Motor neuron (in vitro differentiated cells): ENCODE measurements at regions not wholly inside any gene's neighbourhood (a gene's known extent, or its start where the extent isn't known, plus 50 kb on each side); places are given as distances from the start of the nearest gene placed in this dataset.
"Not testable (repeated sequence)": the region's sequence is repeated elsewhere in the genome, so short reads cannot be mapped to it uniquely, and the experiment has no call there.

Experiments
- ATAC-seq, 8 experiments: fragments of 200-7000 bp; cut with Tn5 transposase; replicated peaks in 6 of 8; 2 replicates each; pipeline ENCODE4 v1.8.0; 2021; ENCODE audit warnings: mild to moderate bottlenecking in 8 of 8, moderate library complexity in 8 of 8
- H3K27ac ChIP-seq, 2 donors: fragments of 250-450 bp; sonication (Bioruptor Pico); 2 replicates each; pipeline ENCODE4 v1.9.0; 2021; ENCODE audit warnings: antibody characterized with exemption in 2 of 2, mild to moderate bottlenecking in 2 of 2, moderate library complexity in 1 of 2
- H3K4me1 ChIP-seq, 2 donors: fragments of 250-450 bp; sonication (Bioruptor Pico); replicated peaks in 1 of 2; 2 replicates each; pipeline ENCODE4 v1.6.1; 2021; ENCODE audit warnings: antibody characterized with exemption in 2 of 2, mild to moderate bottlenecking in 2 of 2, moderate library complexity in 1 of 2
- H3K4me3 ChIP-seq, 5 donors: fragments of 250-450 bp; sonication (Bioruptor Pico); 2 replicates each; pipeline ENCODE4 v1.9.0; 2021; ENCODE audit warnings: antibody characterized with exemption in 5 of 5, mild to moderate bottlenecking in 5 of 5, moderate library complexity in 4 of 5
- WGBS, 10 experiments: fragments of 450-650 bp; shearing (Covaris generic); methylation state at CpG; one replicate each; pipeline ENCODE4 v1.0.0; 2022; 5-methylcytosine and 5-hydroxymethylcytosine counted together
- in situ Hi-C, 9 experiments: fragments of 400-800 bp; cut with MboI; loops; one replicate each; pipeline ENCODE4 v1.15.0; 2021; ENCODE audit warnings: low sequenced_read_pairs in 9 of 9, low pct_unique_long_range_greater_than_20kb in 2 of 9; ENCODE audit not compliant: unreplicated experiment in 9 of 9

DNA sequence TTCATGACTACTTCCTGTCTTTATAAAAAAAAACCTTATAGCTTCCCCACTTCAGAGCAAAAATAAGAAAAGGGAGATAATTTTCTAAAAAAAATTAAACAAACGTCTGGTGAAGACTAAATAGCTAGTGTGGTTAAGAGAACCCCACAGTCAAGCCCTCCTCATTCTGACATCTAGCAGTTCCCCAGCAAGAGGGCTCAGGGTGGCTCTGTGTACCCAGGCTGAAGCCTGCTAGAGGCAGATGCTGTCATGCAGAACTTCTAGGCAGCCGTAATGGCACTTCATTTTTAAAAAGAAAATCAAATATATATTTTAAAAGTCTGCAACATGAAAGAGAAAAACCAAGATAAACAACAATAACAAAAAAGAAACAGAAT is 223.1 kb upstream of the KLF14 start:
- ATAC-seq: no peak
- in situ Hi-C loops: no loop called here
- H3K27ac ChIP-seq: no peak overlapping the region
- no peaks in the 10 kb centered on the region for H3K4me1 ChIP-seq
- H3K4me3 ChIP-seq: no peak overlapping the region
- WGBS, 10 experiments: 6 to 100% (median 70%) methylated on average over 1 to 2 of the region's 2 CpGs

DNA sequence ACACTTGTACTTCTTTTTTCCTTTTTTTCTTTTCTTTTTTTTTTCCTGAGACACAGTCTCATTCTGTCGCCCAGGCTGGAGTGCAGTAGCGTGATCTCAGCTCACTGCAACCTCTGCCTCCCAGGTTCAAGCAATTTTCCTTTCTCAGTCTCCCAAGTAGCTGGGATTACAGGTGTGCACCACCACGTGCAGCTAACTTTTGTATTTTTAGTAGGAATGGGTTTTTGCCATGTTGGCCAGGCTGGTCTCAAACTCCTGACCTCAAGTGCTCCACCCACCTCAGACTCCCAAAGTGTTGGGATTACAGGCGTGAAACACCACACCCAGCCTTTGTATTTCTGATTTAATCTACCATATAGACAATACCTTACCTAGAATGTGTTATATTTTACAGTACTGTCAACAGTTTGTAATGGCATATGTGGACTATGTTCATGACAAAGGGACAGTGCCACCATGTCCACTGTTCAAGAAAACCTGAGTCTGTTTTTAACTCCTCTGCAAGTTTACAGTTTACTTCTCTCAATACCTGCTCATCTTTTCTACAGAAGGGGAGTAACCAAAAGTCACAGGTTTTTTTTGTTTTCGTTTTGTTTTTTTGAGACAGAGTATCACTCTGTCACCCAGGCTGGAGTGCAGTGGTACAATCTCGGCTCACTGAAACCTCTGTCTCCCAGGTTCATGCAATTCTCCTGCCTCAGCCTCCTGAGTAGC is 223.9 kb upstream of the KLF14 start:
- WGBS, 10 experiments: 60 to 100% (median 89%) methylated on average over 1 to 5 of the region's 6 CpGs; no CpG with 5 or more reads in 1 of the 10 experiments
- ATAC-seq, in situ Hi-C loops, H3K4me3 ChIP-seq, H3K4me1 ChIP-seq, H3K27ac ChIP-seq: not testable (repeated sequence)

DNA sequence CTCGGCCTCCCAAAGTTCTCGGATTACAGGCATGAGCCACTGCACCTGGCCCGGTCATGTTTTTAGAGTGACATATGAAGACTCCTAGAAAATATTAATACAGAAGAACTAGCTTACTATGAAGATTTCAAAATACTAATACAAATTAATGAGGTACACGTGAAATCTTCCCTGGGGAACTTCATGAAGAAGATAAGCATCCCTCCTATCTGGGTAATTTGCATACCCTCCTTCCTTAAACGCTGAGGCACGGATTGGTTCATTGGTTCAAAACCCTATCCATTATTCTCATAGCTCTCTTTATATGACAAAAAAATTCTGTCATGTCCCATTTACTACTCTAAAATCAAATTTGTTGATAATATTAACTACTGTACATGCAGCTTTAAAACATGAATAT is 224.8 kb upstream of the KLF14 start:
- in situ Hi-C loops: no loop called here
- H3K27ac ChIP-seq: no peak overlapping the region
- no peak for ATAC-seq
- 68 to 100% (median 83%) methylated on average over 1 to 6 of the region's 6 CpGs; no CpG with 5 or more reads in 1 of the 10 experiments for WGBS, 10 experiments
- no peak overlapping the region for H3K4me3 ChIP-seq
- no peaks in the 10 kb centered on the region for H3K4me1 ChIP-seq

DNA sequence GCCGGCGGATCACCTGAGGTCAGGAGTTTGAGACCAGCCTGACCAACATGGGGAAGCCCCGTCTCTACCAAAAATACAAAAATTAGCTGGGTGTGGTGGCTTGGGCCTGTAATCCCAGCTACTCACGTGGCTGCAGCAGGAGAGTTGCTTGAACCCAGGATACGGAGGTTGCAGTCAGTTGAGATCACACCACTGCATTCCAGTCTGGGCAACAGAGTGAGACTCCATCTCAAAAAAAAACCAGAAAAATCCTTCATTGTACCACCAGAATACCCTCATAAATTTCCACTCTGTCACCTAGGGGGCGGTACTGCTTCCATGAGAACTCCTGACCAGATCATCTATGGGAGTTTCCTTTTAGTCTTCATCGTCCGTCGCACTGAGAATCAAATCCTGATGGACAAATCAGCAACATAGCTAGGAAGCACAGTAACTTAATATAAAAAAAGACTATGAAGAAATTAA is 225.8 kb upstream of the KLF14 start:
- in situ Hi-C loops: no loop called here
- 59 to 100% (median 91%) methylated on average over 2 to 8 of the region's 9 CpGs; no CpG with 5 or more reads in 4 of the 10 experiments for WGBS, 10 experiments

DNA sequence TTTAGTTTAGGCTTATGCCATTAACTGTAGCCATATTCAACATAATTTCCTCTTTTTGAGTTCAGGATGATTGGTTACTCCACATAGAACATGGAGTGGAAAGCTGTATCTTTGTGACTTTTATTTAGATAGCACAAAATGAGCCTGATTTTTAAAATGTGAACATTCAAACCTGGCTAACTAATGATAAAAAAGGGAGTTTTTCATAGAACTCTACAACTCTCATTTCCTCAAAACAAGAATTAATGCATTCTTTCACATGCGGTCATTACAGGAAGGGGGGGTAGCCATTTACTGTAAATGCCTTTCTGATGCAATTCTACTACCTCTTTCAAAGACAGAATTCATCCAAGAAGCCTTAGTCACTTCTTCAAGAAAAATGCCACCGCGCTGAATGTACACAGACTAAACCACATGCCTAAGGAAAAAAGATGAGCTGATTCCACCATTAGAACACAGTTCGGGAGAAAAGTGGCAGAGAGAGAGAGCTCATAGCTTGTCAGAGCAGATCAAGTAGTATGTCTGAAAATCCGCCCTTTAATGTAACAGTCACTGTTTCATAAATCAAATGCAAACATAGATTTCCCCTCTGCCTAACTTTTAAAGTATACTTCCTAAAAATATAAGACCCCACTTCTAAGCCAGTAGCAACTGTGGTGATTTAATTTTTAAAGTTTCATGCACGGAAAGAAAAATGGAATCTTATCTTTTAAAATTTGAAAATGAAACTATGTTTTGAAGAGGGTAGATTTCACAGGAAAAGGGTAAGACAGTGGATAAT is 226.4 kb upstream of the KLF14 start:
- no peak overlapping the region for H3K27ac ChIP-seq
- peak in 6 of 8 experiments; percentile 54 to 74 (median 66) for ATAC-seq
- in situ Hi-C loops: no loop called here
- no peaks in the 10 kb centered on the region for H3K4me1 ChIP-seq
- whole genome bisulfite sequencing, 10 experiments: 4 to 100% (median 87%) methylated on average over 3 to 6 of the region's 6 CpGs
- H3K4me3 ChIP-seq: no peak overlapping the region

More for the DNA sequence above, 225.8 kb upstream of the KLF14 start:
- Histone ChIP-seq H3K4me3 (no peak overlapping the region), H3K27ac (no peak overlapping the region), H3K4me1 (no peaks in the 10 kb centered on the region)
- ATAC-seq: peak in 3 of 8 experiments; percentile 35 to 58 (median 49)

DNA sequence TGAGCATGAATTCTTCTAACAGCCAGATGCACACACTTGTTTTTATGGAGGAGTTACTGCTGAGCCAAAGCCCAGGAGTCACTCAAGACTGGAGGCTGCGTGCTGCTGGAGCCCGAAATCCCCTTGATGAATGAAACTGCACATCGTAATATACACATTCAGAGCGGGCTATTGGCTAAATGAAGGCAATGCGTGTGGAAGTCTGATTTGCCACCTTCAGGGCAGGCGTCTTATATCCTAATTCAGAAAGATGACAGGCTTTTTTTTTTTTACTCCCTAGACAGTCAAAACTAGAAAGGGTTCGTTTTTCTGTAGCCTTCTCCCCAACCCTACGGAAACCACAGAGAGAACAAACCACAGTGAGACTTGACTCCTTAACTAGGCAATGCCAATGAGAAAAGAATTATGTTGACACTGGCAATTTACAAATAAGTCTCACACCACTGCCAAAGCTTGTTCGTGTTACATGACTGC is 227.2 kb upstream of the KLF14 start:
- H3K4me3 ChIP-seq: no peak overlapping the region
- H3K4me1 ChIP-seq: no peaks in the 10 kb centered on the region
- no peak overlapping the region for H3K27ac ChIP-seq
- peak in 3 of 8 experiments; percentile 12 to 31 (median 16) for ATAC-seq
- in situ Hi-C loops: no loop called here
- whole genome bisulfite sequencing, 10 experiments: 31 to 99% (median 89%) methylated on average over 2 to 9 of the region's 9 CpGs; no CpG with 5 or more reads in 1 of the 10 experiments

DNA sequence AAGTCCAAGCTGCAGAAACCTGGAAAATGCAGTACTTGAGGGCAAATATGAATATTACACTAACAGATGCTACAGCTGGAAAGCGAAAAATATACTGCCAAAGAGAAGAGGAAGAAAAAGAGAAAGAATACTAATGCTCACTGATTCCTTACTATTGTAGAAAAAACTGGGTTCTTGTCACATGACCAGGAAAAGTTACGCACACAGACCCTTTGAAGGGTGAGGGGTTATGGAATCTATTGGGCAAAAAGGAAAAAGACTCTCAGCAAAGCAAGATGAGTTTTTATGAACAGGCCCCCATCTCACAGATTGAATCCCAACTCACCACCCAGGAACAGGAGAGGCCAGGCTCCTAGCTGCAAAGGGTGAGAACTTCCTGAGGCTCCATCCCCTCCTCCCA is 228.1 kb upstream of the KLF14 start:
- H3K27ac ChIP-seq: no peak overlapping the region
- ATAC-seq: no peak
- no peaks in the 10 kb centered on the region for H3K4me1 ChIP-seq
- H3K4me3 ChIP-seq: no peak overlapping the region
- 60 to 100% (median 93%) methylated on average over 1 to 2 of the region's 2 CpGs; no CpG with 5 or more reads in 2 of the 10 experiments for WGBS, 10 experiments
- in situ Hi-C loops: no loop called here

DNA sequence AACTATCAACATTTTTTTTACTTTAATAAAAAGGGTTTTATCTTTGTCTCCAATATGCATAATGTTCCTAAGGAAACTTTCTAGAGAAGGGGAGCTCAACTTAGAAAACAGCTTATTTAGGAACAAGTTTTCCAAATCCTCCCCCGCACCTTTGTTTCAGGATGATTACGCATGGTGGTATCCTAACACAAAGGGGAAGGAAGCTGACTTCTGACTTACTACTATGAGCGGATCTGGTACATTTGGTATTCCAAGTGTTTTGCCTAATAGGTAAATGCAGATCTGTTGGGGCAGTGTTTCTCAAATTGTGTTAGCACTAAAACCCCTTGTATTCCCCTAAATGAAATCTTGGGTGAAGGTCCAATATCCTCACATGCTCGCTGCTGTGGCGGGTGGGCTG is 229.3 kb upstream of the KLF14 start:
- no peaks in the 10 kb centered on the region for H3K4me1 ChIP-seq
- no peak for ATAC-seq
- in situ Hi-C loops: no loop called here
- no peak overlapping the region for H3K4me3 ChIP-seq
- H3K27ac ChIP-seq: no peak overlapping the region
- 80 to 100% (median 98%) methylated on average over 1 to 5 of the region's 5 CpGs; no CpG with 5 or more reads in 1 of the 10 experiments for WGBS, 10 experiments

DNA sequence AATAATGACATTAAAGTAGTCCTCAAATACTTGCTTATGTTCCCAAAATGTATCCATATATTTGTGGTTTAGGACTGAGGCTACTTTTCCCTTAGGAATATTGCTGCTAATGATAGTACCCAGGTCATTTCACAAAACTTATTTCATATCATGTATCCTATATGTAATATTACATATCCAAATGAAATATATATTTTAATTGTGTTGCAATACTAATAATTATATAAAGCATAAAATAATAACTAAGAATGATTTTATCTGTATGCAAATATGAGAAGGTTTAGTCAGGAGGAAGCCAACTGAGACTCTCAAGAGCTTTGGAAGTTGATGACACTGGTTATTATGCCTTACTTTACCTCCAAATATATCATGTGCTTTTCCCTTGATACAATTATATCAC is 231.5 kb upstream of the KLF14 start:
- ATAC-seq: no peak
- Histone ChIP-seq H3K4me1 (no peaks in the 10 kb centered on the region), H3K4me3 (no peak overlapping the region), H3K27ac (no peak overlapping the region)
- in situ Hi-C loops: no loop called here

DNA sequence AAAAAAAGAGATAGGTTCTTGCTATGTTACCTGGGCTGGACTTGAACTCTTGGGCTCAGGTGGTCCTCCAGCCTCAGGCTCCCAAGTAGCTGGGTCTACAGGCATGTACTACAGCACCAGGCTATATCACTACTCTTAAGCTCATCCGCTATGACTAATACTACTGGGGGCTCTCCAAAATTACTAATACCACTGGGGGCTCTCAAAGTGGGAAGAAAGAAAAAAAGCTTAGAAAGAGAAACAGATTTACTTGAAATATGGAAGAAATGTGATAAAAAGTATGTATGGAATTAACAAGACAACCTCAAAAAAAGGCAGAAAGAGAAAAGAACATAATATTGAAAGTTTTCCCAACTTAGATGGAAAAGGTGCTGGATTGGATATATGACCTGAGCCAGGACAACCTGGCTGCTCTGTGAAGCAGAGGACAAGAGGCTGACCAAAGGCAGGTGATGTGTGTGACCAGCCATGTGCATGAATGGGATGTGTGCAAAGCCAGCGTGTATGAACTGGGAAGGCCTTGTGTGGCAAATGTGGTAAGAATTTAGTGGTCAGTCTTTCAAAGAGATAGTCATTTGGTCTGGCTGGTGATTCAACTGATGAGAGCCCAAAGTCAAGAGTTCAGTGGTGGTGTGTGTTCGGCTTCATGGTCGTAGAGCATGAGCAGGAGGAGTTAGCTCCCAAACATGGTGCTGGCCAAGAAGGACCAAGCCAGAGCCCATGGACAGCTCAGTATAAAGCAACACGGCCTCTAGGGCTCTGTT is 232.4 kb upstream of the KLF14 start:
- 86 to 100% (median 97%) methylated on average over 1 to 5 of the region's 5 CpGs for WGBS, 10 experiments
- Histone ChIP-seq H3K27ac (no peak overlapping the region), H3K4me1 (no peaks in the 10 kb centered on the region), H3K4me3 (no peak overlapping the region)
- in situ Hi-C loops: no loop called here
- no peak for ATAC-seq

DNA sequence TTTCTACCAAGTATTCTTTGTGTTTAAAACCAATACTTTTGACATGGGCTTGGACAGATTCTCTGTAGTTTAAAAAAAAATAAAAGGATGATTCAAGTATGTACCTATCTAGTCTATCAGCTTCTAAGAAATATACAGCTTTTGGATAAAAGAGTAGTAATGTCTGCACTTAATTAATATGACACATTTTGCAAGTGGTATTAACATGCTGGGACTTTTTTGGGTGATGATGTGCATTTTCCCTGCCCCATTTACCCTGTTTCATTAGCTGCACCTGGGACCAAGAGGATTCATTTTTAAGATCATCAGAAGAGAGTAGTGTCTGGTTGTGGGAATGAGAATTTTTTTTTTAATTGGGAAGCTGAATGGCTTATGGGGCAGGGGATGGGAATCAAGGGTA is 236.2 kb upstream of the KLF14 start:
- Histone ChIP-seq H3K4me1 (no peaks in the 10 kb centered on the region), H3K4me3 (no peak overlapping the region), H3K27ac (no peak overlapping the region)
- in situ Hi-C loops: no loop called here
- no peak for ATAC-seq

DNA sequence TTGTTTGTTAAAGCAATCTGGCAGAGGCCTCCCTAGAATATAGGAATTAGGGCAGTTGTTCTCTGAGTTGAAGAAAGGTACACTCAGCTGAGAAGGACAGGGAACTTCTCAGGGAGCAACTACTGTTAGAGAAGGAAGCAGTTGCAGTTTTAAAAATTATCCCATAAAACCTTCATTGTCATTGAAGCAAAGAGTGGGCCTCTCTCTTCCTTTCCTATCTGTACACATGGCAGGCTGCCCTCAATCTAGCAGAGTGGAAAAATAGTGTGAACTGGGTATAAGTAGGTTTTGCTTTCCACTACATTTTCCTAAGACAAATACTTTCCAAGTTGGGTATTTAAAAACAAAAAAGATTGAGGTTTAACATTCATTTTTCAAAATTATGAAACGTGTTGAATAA is 236.7 kb upstream of the KLF14 start:
- Histone ChIP-seq H3K4me3 (no peak overlapping the region), H3K4me1 (no peaks in the 10 kb centered on the region), H3K27ac (no peak overlapping the region)
- 0 to 54% (median 31%) methylated on average over 1 of the region's 1 CpG; no CpG with 5 or more reads in 2 of the 10 experiments for WGBS, 10 experiments
- in situ Hi-C loops: no loop called here
- no peak for ATAC-seq

DNA sequence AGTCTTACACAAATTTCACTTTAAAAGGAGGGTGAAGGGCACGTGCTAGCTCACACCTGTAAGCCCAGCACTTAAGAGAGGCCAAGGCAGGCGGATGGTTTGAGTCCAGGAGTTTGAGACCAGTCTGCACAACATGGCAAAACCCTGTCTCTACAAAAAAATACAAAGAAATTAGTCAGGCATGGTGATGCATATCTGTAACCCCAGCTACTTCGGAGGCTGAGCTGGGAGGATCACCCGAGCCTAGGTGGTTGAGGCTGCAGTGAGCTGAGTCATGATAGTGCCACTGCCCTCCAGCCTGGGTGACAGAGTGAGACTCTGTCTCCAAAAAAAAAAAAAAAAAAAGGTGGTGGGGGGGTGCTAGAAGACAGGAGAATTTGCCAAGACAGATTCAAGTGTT is 237.3 kb upstream of the KLF14 start:
- no peak overlapping the region for H3K4me3 ChIP-seq
- no peaks in the 10 kb centered on the region for H3K4me1 ChIP-seq
- in situ Hi-C loops: no loop called here
- no peak overlapping the region for H3K27ac ChIP-seq
- 60 to 100% (median 96%) methylated on average over 1 to 4 of the region's 4 CpGs; no CpG with 5 or more reads in 1 of the 10 experiments for WGBS, 10 experiments
- ATAC-seq: no peak
